K562 (cell line): ENCODE measurements at regions not wholly inside any gene's neighbourhood (a gene's known extent, or its start where the extent isn't known, plus 50 kb on each side); places are given as distances from the start of the nearest gene placed in this dataset.

Experiments used
- ATAC-seq: fragments of 200-7000 bp; cut with Tn5 transposase; 3 replicates; pipeline ENCODE4 v1.9.1; 2020; ENCODE audit warnings: moderate library complexity
- BruUV-seq: library from RNA; stranded (reverse); fragments of 400-500 nt; replicated peaks from 2 replicates; lab custom pipeline; 2021; lab: Mats Ljungman, UMichigan
- CTCF ChIA-PET: fragments of 300-600 bp; formaldehyde crosslinking; extraction: SDS; loops from one replicate; lab custom pipeline; 2021; ENCODE audit warnings: low intra/inter-chr PET ratio; lab: Yijun Ruan, JAX
- POLR2A ChIA-PET: fragments of 300-600, 350-650 bp; sonication (Branson Sonifier 250); formaldehyde crosslinking; extraction: SDS; loops from one replicate; lab custom pipeline; 2021; ENCODE audit warnings: antibody characterized with exemption, inconsistent platforms; lab: Yijun Ruan, JAX
- DNase-seq, 4 experiments: peaks; one replicate each; pipeline versions ENCODE4 v3.0.0 to v3.0.0-alpha.2; 2011 to 2018; ENCODE audit warnings: low spot score in 3 of 4, mixed read lengths in 3 of 4; ENCODE audit errors: extremely low read depth in 1 of 4
- FAIRE-seq: peaks from 2 replicates; lab custom pipeline; 2011; peaks lifted over from hg19 to GRCh38; lab: Jason Lieb, UNC
- H2AFZ ChIP-seq: 2 replicates; pipeline ENCODE4 v1.6.0; 2011; ENCODE audit warnings: low read depth, low read length, control low read depth, inconsistent platforms
- H3K27ac ChIP-seq: fragments of 200-600 bp; 3 replicates; pipeline ENCODE4 v1.8.0; 2011; ENCODE audit warnings: low read depth, mild to moderate bottlenecking, control low read depth, inconsistent platforms, low read length, moderate library complexity, mixed read lengths; ENCODE audit errors: extremely low read depth
- H3K27me3 ChIP-seq, 2 experiments: fragments of 300-600 bp in 1 of 2; 2 replicates in 1 of 2; 3 replicates in 1 of 2; pipeline versions ENCODE4 v1.6.0 to v1.8.0; 2011; ENCODE audit warnings: inconsistent platforms in 2 of 2, low read length in 2 of 2, mild to moderate bottlenecking in 1 of 2, mixed read lengths in 1 of 2, moderate library complexity in 1 of 2; ENCODE audit not compliant: control insufficient read depth in 2 of 2, insufficient read depth in 2 of 2
- H3K36me3 ChIP-seq: fragments of 300-600 bp; 3 replicates; pipeline ENCODE4 v1.8.0; 2011; ENCODE audit warnings: mild to moderate bottlenecking, low read length, inconsistent platforms; ENCODE audit not compliant: control insufficient read depth, insufficient read depth
- H3K4me1 ChIP-seq, 2 experiments: fragments of 200-600 bp in 1 of 2; replicated peaks in 1 of 2; 2 replicates in 1 of 2; 3 replicates in 1 of 2; pipeline versions ENCODE4 v1.5.1 to v1.8.0; 2011; ENCODE audit warnings: inconsistent platforms in 2 of 2, low read length in 2 of 2, mild to moderate bottlenecking in 1 of 2, mixed read lengths in 1 of 2, moderate library complexity in 1 of 2; ENCODE audit not compliant: control insufficient read depth in 2 of 2, insufficient read depth in 2 of 2
- H3K4me2 ChIP-seq: 2 replicates; pipeline ENCODE4 v1.6.1; 2011; ENCODE audit warnings: low read length, control low read depth, inconsistent platforms, mixed read lengths; ENCODE audit not compliant: insufficient read depth
- H3K4me3 ChIP-seq: fragments of 200-600 bp; sonication (generic), shearing (Covaris generic); 2 replicates; pipeline ENCODE4 v1.5.1; 2016; ENCODE audit warnings: control low read depth, inconsistent platforms
- H3K79me2 ChIP-seq: fragments of 200-600 bp; 3 replicates; pipeline ENCODE4 v1.8.0; 2011; ENCODE audit warnings: low read length, inconsistent platforms; ENCODE audit not compliant: control insufficient read depth, insufficient read depth
- H3K9ac ChIP-seq, 2 experiments: 2 replicates each; pipeline versions ENCODE4 v1.6.0 to v1.6.1; 2011; ENCODE audit warnings: low read depth in 2 of 2, low read length in 2 of 2, control low read depth in 1 of 2, inconsistent platforms in 1 of 2, mild to moderate bottlenecking in 1 of 2, mixed read lengths in 1 of 2; ENCODE audit not compliant: insufficient read depth in 1 of 2
- H3K9me1 ChIP-seq: one replicate; pipeline ENCODE4 v1.6.0; 2011; ENCODE audit warnings: inconsistent platforms, mild to moderate bottlenecking, low read length, moderate library complexity; ENCODE audit not compliant: control insufficient read depth, insufficient read depth
- H3K9me3 ChIP-seq: replicated peaks from 2 replicates; pipeline ENCODE4 v1.5.1; 2011; ENCODE audit warnings: low read depth, low read length, inconsistent platforms; ENCODE audit not compliant: control insufficient read depth, insufficient read depth
- H4K20me1 ChIP-seq: replicated peaks from 2 replicates; pipeline ENCODE4 v1.6.1; 2011; ENCODE audit warnings: low read length, inconsistent platforms, mixed read lengths; ENCODE audit not compliant: control insufficient read depth, insufficient read depth
- CC2D1A ChIP-seq: fragments of 450-650 bp; IDR thresholded peaks from 2 replicates; pipeline ENCODE4 v1.6.1; 2017; ENCODE audit warnings: mild to moderate bottlenecking
- E2F1 ChIP-seq: sonication (generic); formaldehyde crosslinking; IDR thresholded peaks from 2 replicates; pipeline ENCODE4 v1.8.1; 2023; ENCODE audit warnings: mild to moderate bottlenecking, missing genetic modification reagents, moderate library complexity
- E2F3 ChIP-seq: fragments of 250-450 bp; sonication (Bioruptor Pico); IDR thresholded peaks from 2 replicates; pipeline ENCODE4 v1.4.0; 2020; ENCODE audit warnings: mild to moderate bottlenecking
- FIP1L1 ChIP-seq: fragments of 200-400 bp; formaldehyde crosslinking; IDR thresholded peaks from 2 replicates; pipeline ENCODE4 v1.6.1; 2018; ENCODE audit warnings: mild to moderate bottlenecking, low read depth, low read length; ENCODE audit not compliant: poor library complexity, severe bottlenecking
- HDAC6 ChIP-seq: IDR thresholded peaks from 2 replicates; pipeline ENCODE4 v1.6.1; 2012; ENCODE audit warnings: low read depth, mild to moderate bottlenecking, control low read depth, inconsistent platforms, low read length, moderate library complexity
- HNRNPUL1 ChIP-seq: fragments of 200-400 bp; formaldehyde crosslinking; IDR thresholded peaks from 2 replicates; pipeline ENCODE4 v1.6.1; 2017; ENCODE audit warnings: low read length
- KLF13 ChIP-seq: fragments of 450-650 bp; IDR thresholded peaks from 2 replicates; pipeline ENCODE4 v1.6.1; 2016; ENCODE audit warnings: missing genetic modification characterization, low read depth, mild to moderate bottlenecking, missing compliant biosample characterization, moderate library complexity, borderline replicate concordance
- NFE2 ChIP-seq: IDR thresholded peaks from 2 replicates; pipeline ENCODE4 v1.6.1; 2014; ENCODE audit warnings: antibody characterized with exemption, low read depth
- PPARD ChIP-seq: fragments of 250-450 bp; sonication (Bioruptor Pico); IDR thresholded peaks from 2 replicates; pipeline ENCODE4 v1.8.0; 2022; ENCODE audit warnings: inconsistent platforms, mild to moderate bottlenecking, moderate library complexity
- RBM22 ChIP-seq: fragments of 200-400 bp; formaldehyde crosslinking; IDR thresholded peaks from 2 replicates; pipeline ENCODE4 v1.6.1; 2018; ENCODE audit warnings: low read length, low read depth; ENCODE audit not compliant: poor library complexity, severe bottlenecking
- SMARCA5 ChIP-seq: fragments of 450-650 bp; IDR thresholded peaks from 2 replicates; pipeline ENCODE4 v1.6.1; 2016
- TCF7 ChIP-seq: sonication (generic); IDR thresholded peaks from 2 replicates; pipeline ENCODE4 v1.6.1; 2016; ENCODE audit warnings: antibody characterized with exemption, borderline replicate concordance
- ZBTB33 ChIP-seq: sonication (generic); formaldehyde crosslinking; IDR thresholded peaks from 2 replicates; pipeline ENCODE4 v1.8.1; 2023; ENCODE audit warnings: mild to moderate bottlenecking, missing genetic modification reagents
- ZNF165 ChIP-seq: fragments of 250-450 bp; sonication (Bioruptor Pico); IDR thresholded peaks from 2 replicates; pipeline ENCODE4 v1.4.0; 2020; ENCODE audit warnings: borderline replicate concordance
- WGBS: fragments of 100-300 bp; shearing (Covaris generic); methylation state at CpG from one replicate; pipeline ENCODE4 v1.1.6; 2016; ENCODE audit warnings: low coverage, mixed read lengths; ENCODE audit not compliant: insufficient coverage; ENCODE audit errors: missing lambda C conversion rate; 5-methylcytosine and 5-hydroxymethylcytosine counted together
- in situ Hi-C: fragments of 300-500 bp; cut with MboI; formaldehyde crosslinking; loops from 4 replicates; pipeline ENCODE4 v1.15.0; 2018; ENCODE audit warnings: inconsistent platforms, mixed read lengths
- intact Hi-C: fragments of 100-400 bp; cut with micrococcal nuclease; formaldehyde crosslinking; loops from 2 replicates; pipeline ENCODE4 v1.14.2; 2022
- TF ChIP-seq, protein P1 (sequence below): fragments of 450-650 bp; IDR thresholded peaks from 2 replicates; pipeline ENCODE4 v1.6.1; 2016; ENCODE audit warnings: antibody characterized with exemption
- TF ChIP-seq, protein P2 (sequence below): sonication (generic); IDR thresholded peaks from 2 replicates; pipeline ENCODE4 v1.6.1; 2016
- TF ChIP-seq, protein P3 (sequence below): fragments of 450-650 bp; IDR thresholded peaks from 2 replicates; pipeline ENCODE4 v1.6.1; 2017; ENCODE audit warnings: antibody characterized with exemption

GRCh38 chr13:47463002-47463401, 538.1 kb downstream of the SUCLA2 start:
- intact Hi-C loops = no loop called here
- ATAC-seq = no peak
- WGBS = 0% methylated on average over 2 of the region's 2 CpGs

More at GRCh38 chr13:47463002-47463401, 538.1 kb downstream of the SUCLA2 start:
- ChIA-PET POLR2A (interaction anchor here (0.6 kb wide), 1 partner anchor 118 kb away, joined by 3 read pairs; no protein-coding TSS in a partner anchor), CTCF (no interaction called here)
- no peak for TF ChIP-seq E2F1 (CRISPR knock-in tag)
- TF ChIP-seq HDAC6 = no peak
- no peak for TF ChIP-seq RBM22
- TF ChIP-seq KLF13 (tag) = no peak
- TF ChIP-seq FIP1L1 = no peak
- TF ChIP-seq, protein P1, sequence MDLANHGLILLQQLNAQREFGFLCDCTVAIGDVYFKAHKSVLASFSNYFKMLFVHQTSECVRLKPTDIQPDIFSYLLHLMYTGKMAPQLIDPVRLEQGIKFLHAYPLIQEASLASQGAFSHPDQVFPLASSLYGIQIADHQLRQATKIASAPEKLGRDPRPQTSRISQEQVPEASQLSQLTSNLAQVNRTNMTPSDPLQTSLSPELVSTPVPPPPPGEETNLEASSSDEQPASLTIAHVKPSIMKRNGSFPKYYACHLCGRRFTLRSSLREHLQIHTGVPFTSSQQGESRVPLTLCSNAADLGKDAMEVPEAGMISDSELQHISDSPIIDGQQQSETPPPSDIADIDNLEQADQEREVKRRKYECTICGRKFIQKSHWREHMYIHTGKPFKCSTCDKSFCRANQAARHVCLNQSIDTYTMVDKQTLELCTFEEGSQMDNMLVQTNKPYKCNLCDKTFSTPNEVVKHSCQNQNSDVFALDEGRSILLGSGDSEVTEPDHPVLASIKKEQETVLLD = no peak
- TF ChIP-seq PPARD (CRISPR knock-in tag) = no peak
- TF ChIP-seq, protein P2, sequence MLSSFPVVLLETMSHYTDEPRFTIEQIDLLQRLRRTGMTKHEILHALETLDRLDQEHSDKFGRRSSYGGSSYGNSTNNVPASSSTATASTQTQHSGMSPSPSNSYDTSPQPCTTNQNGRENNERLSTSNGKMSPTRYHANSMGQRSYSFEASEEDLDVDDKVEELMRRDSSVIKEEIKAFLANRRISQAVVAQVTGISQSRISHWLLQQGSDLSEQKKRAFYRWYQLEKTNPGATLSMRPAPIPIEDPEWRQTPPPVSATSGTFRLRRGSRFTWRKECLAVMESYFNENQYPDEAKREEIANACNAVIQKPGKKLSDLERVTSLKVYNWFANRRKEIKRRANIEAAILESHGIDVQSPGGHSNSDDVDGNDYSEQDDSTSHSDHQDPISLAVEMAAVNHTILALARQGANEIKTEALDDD = no peak
- TF ChIP-seq NFE2 = no peak
- no peak for TF ChIP-seq HNRNPUL1
- TF ChIP-seq ZNF165 (CRISPR knock-in tag) = no peak
- TF ChIP-seq TCF7 = no peak
- TF ChIP-seq, protein P3, sequence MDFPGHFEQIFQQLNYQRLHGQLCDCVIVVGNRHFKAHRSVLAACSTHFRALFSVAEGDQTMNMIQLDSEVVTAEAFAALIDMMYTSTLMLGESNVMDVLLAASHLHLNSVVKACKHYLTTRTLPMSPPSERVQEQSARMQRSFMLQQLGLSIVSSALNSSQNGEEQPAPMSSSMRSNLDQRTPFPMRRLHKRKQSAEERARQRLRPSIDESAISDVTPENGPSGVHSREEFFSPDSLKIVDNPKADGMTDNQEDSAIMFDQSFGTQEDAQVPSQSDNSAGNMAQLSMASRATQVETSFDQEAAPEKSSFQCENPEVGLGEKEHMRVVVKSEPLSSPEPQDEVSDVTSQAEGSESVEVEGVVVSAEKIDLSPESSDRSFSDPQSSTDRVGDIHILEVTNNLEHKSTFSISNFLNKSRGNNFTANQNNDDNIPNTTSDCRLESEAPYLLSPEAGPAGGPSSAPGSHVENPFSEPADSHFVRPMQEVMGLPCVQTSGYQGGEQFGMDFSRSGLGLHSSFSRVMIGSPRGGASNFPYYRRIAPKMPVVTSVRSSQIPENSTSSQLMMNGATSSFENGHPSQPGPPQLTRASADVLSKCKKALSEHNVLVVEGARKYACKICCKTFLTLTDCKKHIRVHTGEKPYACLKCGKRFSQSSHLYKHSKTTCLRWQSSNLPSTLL = no peak
- no peak for TF ChIP-seq ZBTB33 (CRISPR knock-in tag)
- no peak for TF ChIP-seq SMARCA5
- TF ChIP-seq E2F3 (CRISPR knock-in tag) = no peak
- no peak for TF ChIP-seq CC2D1A
- DNase-seq (no peak), FAIRE-seq (no peak)
- Histone ChIP-seq H3K27ac (no peak overlapping the region), H3K4me2 (no peak overlapping the region), H2AFZ (no peak overlapping the region), H3K79me2 (no peaks in the 10 kb centered on the region), H3K4me1 (no peaks in the 10 kb centered on the region), H3K9me3 (no peaks in the 10 kb centered on the region), H3K36me3 (no peaks in the 10 kb centered on the region), H3K4me3 (no peak overlapping the region), H3K27me3 (no peaks in the 10 kb centered on the region), H3K9ac (no peak overlapping the region), H3K9me1 (no peaks in the 10 kb centered on the region), H4K20me1 (no peaks in the 10 kb centered on the region)
- no TSS peak for BruUV-seq
- in situ Hi-C loops = no loop called here
